Cardiac septum (tissue), 1 donor: ENCODE measurements at regions not wholly inside any gene's neighbourhood (a gene's known extent, or its start where the extent isn't known, plus 50 kb on each side); places are given as distances from the start of the nearest gene placed in this dataset.
"Not testable (repeated sequence)": the region's sequence is repeated elsewhere in the genome, so short reads cannot be mapped to it uniquely, and the experiment has no call there.

Experiments used
- DNase-seq: peaks from one replicate; pipeline ENCODE4 v3.0.0-alpha.2; 2020; ENCODE audit warnings: low spot score
- intact Hi-C: fragments of 100-400 bp; cut with DNase I; formaldehyde crosslinking; loops from one replicate; pipeline ENCODE4 v1.14.0; 2022
- donor health status: DM: no; HTN: no; CAD: no.

DNA sequence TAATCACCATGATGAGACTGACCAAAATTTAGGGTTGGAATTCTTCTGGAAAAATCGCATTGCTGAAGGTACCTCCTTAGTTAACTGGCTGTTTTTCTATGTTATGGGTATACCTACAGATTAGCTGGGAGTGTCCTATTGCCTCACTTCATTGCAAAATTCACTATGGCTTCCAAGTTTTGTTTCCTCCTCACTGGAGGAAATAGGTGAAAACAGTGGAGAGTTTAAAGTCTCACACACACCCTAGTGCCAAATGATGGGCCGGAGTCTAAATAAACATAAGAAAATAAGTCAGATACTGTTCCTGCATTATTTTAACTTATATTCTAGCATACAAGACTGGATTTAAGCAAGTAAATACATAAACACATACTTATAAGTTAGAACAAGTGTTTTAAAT is 98.2 kb downstream of the AHR start:
- intact Hi-C loops = no loop called here
- no peak for DNase-seq

GRCh38 chr7:17401791-17402627 is 103.6 kb downstream of the AHR start:
- DNase-seq = no peak
- intact Hi-C loops = no loop called here

DNA sequence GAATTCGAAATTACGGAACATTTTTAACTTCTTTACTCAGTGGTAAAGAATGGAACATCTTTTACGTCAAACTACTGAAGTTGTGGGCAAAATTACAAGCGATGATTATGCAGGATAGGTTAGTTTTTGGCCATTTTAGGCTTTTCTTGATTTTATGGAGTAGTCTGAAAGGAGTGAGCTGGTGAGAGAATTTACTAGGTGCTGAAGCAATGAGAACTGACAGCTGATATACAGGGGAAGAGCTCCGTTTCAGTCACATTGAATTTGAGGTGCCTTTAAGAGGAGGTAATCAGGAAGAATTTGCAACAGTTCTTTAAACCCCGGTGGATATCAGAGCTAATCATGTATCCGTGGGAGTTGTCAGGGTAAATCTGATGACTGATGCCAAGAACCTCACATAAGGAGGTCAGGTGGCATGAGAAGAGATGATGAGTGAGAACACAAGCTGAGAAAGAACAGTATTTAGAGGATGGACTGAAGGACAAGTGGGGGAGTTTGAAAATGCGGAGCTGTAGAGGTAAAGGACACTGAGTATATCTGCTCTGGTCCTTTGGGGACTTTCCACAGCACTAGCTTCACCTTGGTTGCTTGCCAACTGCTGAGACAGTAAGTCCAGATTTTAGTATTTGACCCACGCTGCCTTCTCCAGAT is 104.3 kb downstream of the AHR start:
- no peak for DNase-seq
- intact Hi-C loops = no loop called here

GRCh38 chr7:17404006-17404405 is 105.6 kb downstream of the AHR start:
- intact Hi-C loops = no loop called here

DNA sequence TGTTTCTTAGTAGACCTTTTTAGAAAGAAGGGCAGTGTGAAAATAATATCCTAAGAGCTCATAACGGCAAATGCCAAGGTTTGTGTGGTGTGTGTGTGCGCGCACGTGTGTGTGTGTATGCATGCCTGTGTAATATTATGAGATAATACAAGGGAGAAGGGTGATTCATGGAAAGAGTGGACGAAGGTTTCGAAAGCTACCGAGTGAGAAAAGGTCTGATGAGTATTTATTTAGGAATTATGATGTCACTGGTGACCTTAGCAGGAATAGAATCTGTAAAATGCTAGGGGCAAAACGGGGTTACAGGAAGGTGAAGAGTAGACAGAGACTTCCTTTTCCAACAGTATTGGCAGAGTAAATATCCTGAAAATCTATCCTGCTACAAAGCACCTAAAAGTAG is 107.3 kb downstream of the AHR start:
- DNase-seq = no peak
- intact Hi-C loops = no loop called here

More at GRCh38 chr7:17404006-17404405, 105.6 kb downstream of the AHR start:
- no peak for DNase-seq

DNA sequence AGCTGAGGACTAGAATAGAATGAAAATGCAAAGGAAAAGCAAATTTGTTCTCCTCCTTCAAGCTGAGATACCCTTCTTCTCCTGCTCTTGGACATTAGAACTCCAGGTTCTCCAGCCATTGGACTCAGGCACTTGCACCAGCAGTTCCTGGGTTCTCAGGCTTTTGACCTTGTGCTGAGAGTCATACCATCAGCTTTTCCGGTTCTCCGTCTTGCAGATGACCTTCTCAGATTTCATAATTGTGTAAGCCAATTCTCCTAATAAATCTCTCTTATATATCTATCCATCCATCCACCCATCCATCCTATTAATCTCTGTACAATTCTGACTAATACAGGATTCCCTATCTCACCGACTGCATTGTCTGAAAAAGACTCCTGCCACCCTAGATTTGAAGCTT is 108.3 kb downstream of the AHR start:
- no peak for DNase-seq
- intact Hi-C loops = no loop called here

DNA sequence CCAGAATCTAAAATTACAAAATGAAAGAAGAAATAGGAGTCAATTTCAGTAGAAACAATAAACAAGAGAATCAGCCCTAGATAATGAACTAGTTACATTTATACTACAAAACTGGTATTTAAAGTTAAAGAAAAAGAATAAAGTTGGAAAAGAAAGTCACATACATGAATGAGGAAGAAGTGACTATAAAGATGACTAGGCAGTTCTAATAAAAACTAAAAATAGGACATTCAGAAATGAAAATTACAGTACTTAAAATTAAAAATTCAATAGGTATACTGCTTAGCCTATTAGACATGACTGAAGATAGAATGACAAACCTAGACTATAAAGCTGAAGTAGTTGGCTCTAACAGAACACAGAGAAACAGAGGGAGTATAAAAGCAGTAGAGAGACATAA is 108.8 kb downstream of the AHR start:
- DNase-seq = no peak
- intact Hi-C loops = no loop called here

GRCh38 chr7:17408245-17408903 is 109.9 kb downstream of the AHR start:
- DNase-seq = no peak
- intact Hi-C loops = no loop called here

DNA sequence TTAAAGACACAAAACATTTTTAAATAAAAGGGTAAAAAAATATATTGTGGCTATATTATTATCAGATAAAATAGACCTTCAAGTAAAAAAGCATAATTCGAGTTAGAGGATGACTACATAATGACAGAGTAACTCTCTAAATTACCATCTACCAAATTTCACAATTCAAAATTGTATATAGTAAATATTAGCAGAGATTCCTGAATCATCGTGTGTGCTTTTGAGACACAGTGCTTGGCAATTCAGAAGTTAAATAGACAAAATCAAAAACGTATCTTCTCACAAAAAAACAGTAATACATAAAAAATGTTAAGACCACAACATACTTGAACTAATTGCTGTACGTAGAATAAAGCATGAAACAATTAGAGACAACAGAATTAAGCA is 110.4 kb downstream of the AHR start:
- intact Hi-C loops = no loop called here
- DNase-seq = no peak

GRCh38 chr7:17411922-17412321 is 113.5 kb downstream of the AHR start:
- no peak for DNase-seq
- intact Hi-C loops = no loop called here

DNA sequence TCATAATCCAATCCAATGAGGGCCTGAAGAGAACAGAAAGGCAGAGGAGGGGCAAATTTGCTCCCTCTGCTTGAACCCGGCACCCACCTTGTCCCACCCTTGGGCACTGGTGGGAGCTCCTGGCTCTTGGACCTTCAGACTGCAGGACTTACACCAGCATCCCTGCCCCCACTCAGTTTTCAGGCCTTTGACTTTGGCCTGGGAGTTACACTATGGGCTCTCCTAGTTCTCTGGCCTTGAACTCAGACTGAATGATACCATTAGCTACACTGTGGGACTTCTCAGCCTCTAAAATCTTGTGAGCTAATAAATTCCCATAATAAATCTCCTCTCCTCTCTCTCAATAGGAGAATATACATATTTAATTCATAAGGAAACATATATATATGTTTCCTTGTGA is 114.4 kb downstream of the AHR start:
- no peak for DNase-seq
- intact Hi-C loops = no loop called here

GRCh38 chr7:17415955-17416354 is 117.5 kb downstream of the AHR start:
- intact Hi-C loops = no loop called here
- DNase-seq = no peak

- intact Hi-C loops, DNase-seq: not testable (repeated sequence)
Observed at GRCh38 chr7:17420308-17421015, 122.0 kb downstream of the AHR start.

GRCh38 chr7:17421941-17422340 is 123.5 kb downstream of the AHR start:
- DNase-seq = no peak
- intact Hi-C loops = no loop called here

- DNase-seq = no peak
- intact Hi-C loops = no loop called here
Observed at GRCh38 chr7:17422966-17423365, 124.5 kb downstream of the AHR start.

- no peak for DNase-seq
- intact Hi-C loops = no loop called here
Observed at GRCh38 chr7:17427924-17428323, 129.5 kb downstream of the AHR start.

DNA sequence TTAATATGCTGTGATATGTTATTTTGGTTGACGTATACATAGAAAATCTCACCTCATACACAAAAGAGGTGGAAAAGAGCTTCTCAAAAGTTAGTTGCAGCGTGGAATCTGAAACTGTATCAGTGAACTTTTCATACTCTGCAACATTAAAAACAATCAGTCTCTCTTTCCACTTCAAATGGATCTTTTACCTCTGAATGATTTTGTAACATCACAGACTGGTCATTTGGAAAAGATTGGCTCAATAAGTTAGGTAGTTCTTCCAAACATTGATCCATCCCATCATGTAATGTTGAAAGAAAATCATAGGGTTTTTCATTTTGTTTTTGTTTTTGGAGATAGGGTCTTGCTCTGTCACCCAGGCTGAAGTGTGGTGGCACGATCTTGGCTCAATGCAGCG is 131.1 kb downstream of the AHR start:
- intact Hi-C loops = no loop called here
- DNase-seq = no peak

DNA sequence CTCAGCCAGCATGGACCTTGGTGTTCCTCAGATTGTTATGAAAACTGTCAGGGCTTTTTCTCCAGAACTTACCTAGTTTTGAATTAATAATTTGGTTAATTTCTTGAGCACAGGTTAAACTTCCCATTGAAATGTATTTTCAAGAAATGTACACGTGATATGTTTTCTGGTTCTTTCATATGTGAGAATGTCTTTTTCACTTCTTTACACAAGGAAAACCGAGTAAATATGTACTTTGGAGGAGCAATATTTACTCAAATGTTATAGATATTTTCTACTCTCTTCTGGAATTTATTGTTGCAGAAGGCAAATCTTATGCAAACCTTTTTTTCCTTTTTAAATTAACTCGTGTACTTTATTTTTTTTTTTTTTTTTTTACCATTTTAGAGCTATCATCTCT is 134.3 kb downstream of the AHR start:
- DNase-seq = no peak
- intact Hi-C loops = no loop called here

DNA sequence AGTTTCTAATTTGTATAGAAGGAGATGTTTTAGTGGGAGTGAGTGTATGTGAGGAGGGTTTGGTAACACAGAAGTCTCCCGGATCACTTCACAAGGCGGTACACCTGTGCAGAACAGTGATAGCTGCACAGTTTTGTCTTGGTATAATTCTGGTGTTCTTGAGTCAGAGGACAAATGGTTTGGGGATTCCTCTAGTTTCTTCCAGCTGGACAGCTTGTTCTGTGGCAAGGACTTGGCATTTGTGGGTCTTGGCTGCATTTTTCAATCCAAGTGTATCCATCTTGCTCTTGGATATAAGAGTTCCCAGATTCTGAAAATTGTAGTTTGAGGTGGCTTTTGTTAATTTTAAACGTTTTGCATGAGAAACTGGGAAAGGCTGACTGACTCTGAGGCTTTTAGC is 135.7 kb downstream of the AHR start:
- DNase-seq = no peak
- intact Hi-C loops = no loop called here
